ENCODE measurements at regions not wholly inside any gene's neighbourhood (a gene's known extent, or its start where the extent isn't known, plus 50 kb on each side); places are given as distances from the start of the nearest gene placed in this dataset.

- CTCF ChIA-PET: no interaction called here
- no CpG with 5 or more reads among the region's 1 CpG for WGBS (ENCODE audit: insufficient coverage)
- Histone ChIP-seq H3K9me3 (ENCODE audit: control extremely low read depth in 1 of 5, control insufficient read depth in 4 of 5, insufficient read depth in 2 of 5, low read depth in 1 of 5, low read length in 4 of 5) (no peaks in the 10 kb centered on the region), H3K4me3 (ENCODE audit: control insufficient read depth in 1 of 7, extremely low read depth in 1 of 7, insufficient read depth in 4 of 7, low read depth in 2 of 7, low read length in 6 of 7) (no peak overlapping the region), H3K4me1 (ENCODE audit: control extremely low read depth in 1 of 4, control insufficient read depth in 4 of 4, insufficient read depth in 4 of 4, low read length in 3 of 4) (no peaks in the 10 kb centered on the region), H3K27me3 (replicated peaks in 2 of 5; ENCODE audit: control insufficient read depth in 4 of 5, insufficient read depth in 5 of 5, low read length in 4 of 5) (peaks cover 0 to 6% (median 4%) of the 10 kb centered on the region in 5 experiments), H3K36me3 (ENCODE audit: control insufficient read depth in 4 of 4, insufficient read depth in 4 of 4, low read length in 3 of 4) (no peaks in the 10 kb centered on the region), H3K27ac (ENCODE audit: insufficient read depth in 1 of 2, low read depth in 1 of 2, low read length in 2 of 2, poor library complexity in 1 of 2, severe bottlenecking in 2 of 2) (no peak overlapping the region)
- DNase-seq: no peak
- POLR2A ChIA-PET: no interaction called here
These were observed 63.2 kb downstream of the TTC32 start for GRCh38 chr2:19838616-19839015.

- H3K9me3 ChIP-seq (ENCODE audit: control extremely low read depth in 1 of 5, control insufficient read depth in 4 of 5, insufficient read depth in 2 of 5, low read depth in 1 of 5, low read length in 4 of 5): no peaks in the 10 kb centered on the region
These were observed 64.5 kb downstream of the TTC32 start for GRCh38 chr2:19837235-19837766.

GRCh38 chr2:19835781-19836281 is 66.0 kb downstream of the TTC32 start:
- Histone ChIP-seq H3K9me3 (ENCODE audit: control extremely low read depth in 1 of 5, control insufficient read depth in 4 of 5, insufficient read depth in 2 of 5, low read depth in 1 of 5, low read length in 4 of 5) (no peaks in the 10 kb centered on the region), H3K36me3 (ENCODE audit: control insufficient read depth in 4 of 4, insufficient read depth in 4 of 4, low read length in 3 of 4) (no peaks in the 10 kb centered on the region), H3K27me3 (replicated peaks in 2 of 5; ENCODE audit: control insufficient read depth in 4 of 5, insufficient read depth in 5 of 5, low read length in 4 of 5) (peaks cover 0 to 6% (median 0%) of the 10 kb centered on the region in 5 experiments), H3K4me3 (ENCODE audit: control insufficient read depth in 1 of 7, extremely low read depth in 1 of 7, insufficient read depth in 4 of 7, low read depth in 2 of 7, low read length in 6 of 7) (no peak overlapping the region), H3K27ac (ENCODE audit: insufficient read depth in 1 of 2, low read depth in 1 of 2, low read length in 2 of 2, poor library complexity in 1 of 2, severe bottlenecking in 2 of 2) (no peak overlapping the region), H3K4me1 (ENCODE audit: control extremely low read depth in 1 of 4, control insufficient read depth in 4 of 4, insufficient read depth in 4 of 4, low read length in 3 of 4) (no peaks in the 10 kb centered on the region)
- no peak for DNase-seq
- POLR2A ChIA-PET: no interaction called here
- WGBS (ENCODE audit: insufficient coverage): 73% methylated on average over 5 of the region's 6 CpGs
- CTCF ChIA-PET: interaction anchor here (1.0 kb wide), 1 partner anchor 25 kb away, joined by 4 read pairs; no protein-coding TSS in a partner anchor

More at GRCh38 chr2:19837235-19837766, 64.5 kb downstream of the TTC32 start:
- H3K27me3 ChIP-seq (replicated peaks in 2 of 5; ENCODE audit: control insufficient read depth in 4 of 5, insufficient read depth in 5 of 5, low read length in 4 of 5): peaks cover 0 to 6% (median 2%) of the 10 kb centered on the region in 5 experiments
- POLR2A ChIA-PET: interaction anchor here (0.8 kb wide), 1 partner anchor 478 kb away, joined by 3 read pairs; no protein-coding TSS in a partner anchor
- no peak overlapping the region for H3K27ac ChIP-seq (ENCODE audit: insufficient read depth in 1 of 2, low read depth in 1 of 2, low read length in 2 of 2, poor library complexity in 1 of 2, severe bottlenecking in 2 of 2)
- no peak overlapping the region for H3K4me3 ChIP-seq (ENCODE audit: control insufficient read depth in 1 of 7, extremely low read depth in 1 of 7, insufficient read depth in 4 of 7, low read depth in 2 of 7, low read length in 6 of 7)
- 85% methylated on average over 4 of the region's 4 CpGs for WGBS (ENCODE audit: insufficient coverage)
- no peak for DNase-seq
- no peaks in the 10 kb centered on the region for H3K4me1 ChIP-seq (ENCODE audit: control extremely low read depth in 1 of 4, control insufficient read depth in 4 of 4, insufficient read depth in 4 of 4, low read length in 3 of 4)
- H3K36me3 ChIP-seq (ENCODE audit: control insufficient read depth in 4 of 4, insufficient read depth in 4 of 4, low read length in 3 of 4): no peaks in the 10 kb centered on the region
- CTCF ChIA-PET: no interaction called here

DNA sequence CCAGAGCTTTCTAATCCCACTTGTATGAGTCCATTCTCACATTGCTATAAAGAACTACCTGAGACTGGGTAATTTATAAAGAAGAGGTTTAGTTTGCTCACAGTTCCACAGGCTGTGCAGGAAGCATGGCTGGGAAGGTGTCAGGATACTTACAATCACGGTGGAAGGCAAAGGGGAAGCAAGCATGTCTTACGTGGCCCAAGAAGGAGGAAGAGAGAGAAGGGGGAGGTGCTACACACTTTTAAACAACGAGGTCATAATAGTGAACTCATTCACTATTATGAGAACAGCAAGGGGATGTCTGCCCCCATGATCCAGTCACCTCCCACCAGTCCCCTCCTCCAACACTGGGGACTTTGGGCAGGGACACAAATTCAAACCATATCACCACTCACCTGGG is 67.8 kb downstream of the TTC32 start:
- DNase-seq: no peak
- POLR2A ChIA-PET: no interaction called here
- H3K9me3 ChIP-seq (ENCODE audit: control extremely low read depth in 1 of 5, control insufficient read depth in 4 of 5, insufficient read depth in 2 of 5, low read depth in 1 of 5, low read length in 4 of 5): no peaks in the 10 kb centered on the region
- H3K27ac ChIP-seq (ENCODE audit: insufficient read depth in 1 of 2, low read depth in 1 of 2, low read length in 2 of 2, poor library complexity in 1 of 2, severe bottlenecking in 2 of 2): no peak overlapping the region
- H3K4me3 ChIP-seq (ENCODE audit: control insufficient read depth in 1 of 7, extremely low read depth in 1 of 7, insufficient read depth in 4 of 7, low read depth in 2 of 7, low read length in 6 of 7): no peak overlapping the region
- CTCF ChIA-PET: no interaction called here
- H3K27me3 ChIP-seq (replicated peaks in 2 of 5; ENCODE audit: control insufficient read depth in 4 of 5, insufficient read depth in 5 of 5, low read length in 4 of 5): peaks cover 0 to 4% (median 0%) of the 10 kb centered on the region in 5 experiments
- no peaks in the 10 kb centered on the region for H3K4me1 ChIP-seq (ENCODE audit: control extremely low read depth in 1 of 4, control insufficient read depth in 4 of 4, insufficient read depth in 4 of 4, low read length in 3 of 4)
- no peaks in the 10 kb centered on the region for H3K36me3 ChIP-seq (ENCODE audit: control insufficient read depth in 4 of 4, insufficient read depth in 4 of 4, low read length in 3 of 4)
- WGBS (ENCODE audit: insufficient coverage): 17% methylated on average over 1 of the region's 3 CpGs

GRCh38 chr2:19829672-19830071 is 72.1 kb downstream of the TTC32 start:
- DNase-seq: no peak
- no peaks in the 10 kb centered on the region for H3K36me3 ChIP-seq (ENCODE audit: control insufficient read depth in 4 of 4, insufficient read depth in 4 of 4, low read length in 3 of 4)
- ChIA-PET CTCF (no interaction called here), POLR2A (no interaction called here)
- H3K9me3 ChIP-seq (ENCODE audit: control extremely low read depth in 1 of 5, control insufficient read depth in 4 of 5, insufficient read depth in 2 of 5, low read depth in 1 of 5, low read length in 4 of 5): peaks cover 0 to 9% (median 0%) of the 10 kb centered on the region in 5 experiments
- H3K27ac ChIP-seq (ENCODE audit: insufficient read depth in 1 of 2, low read depth in 1 of 2, low read length in 2 of 2, poor library complexity in 1 of 2, severe bottlenecking in 2 of 2): no peak overlapping the region
- H3K27me3 ChIP-seq (replicated peaks in 2 of 5; ENCODE audit: control insufficient read depth in 4 of 5, insufficient read depth in 5 of 5, low read length in 4 of 5): peaks cover 0 to 9% (median 0%) of the 10 kb centered on the region in 5 experiments
- H3K4me3 ChIP-seq (ENCODE audit: control insufficient read depth in 1 of 7, extremely low read depth in 1 of 7, insufficient read depth in 4 of 7, low read depth in 2 of 7, low read length in 6 of 7): no peak overlapping the region
- H3K4me1 ChIP-seq (ENCODE audit: control extremely low read depth in 1 of 4, control insufficient read depth in 4 of 4, insufficient read depth in 4 of 4, low read length in 3 of 4): no peaks in the 10 kb centered on the region

DNA sequence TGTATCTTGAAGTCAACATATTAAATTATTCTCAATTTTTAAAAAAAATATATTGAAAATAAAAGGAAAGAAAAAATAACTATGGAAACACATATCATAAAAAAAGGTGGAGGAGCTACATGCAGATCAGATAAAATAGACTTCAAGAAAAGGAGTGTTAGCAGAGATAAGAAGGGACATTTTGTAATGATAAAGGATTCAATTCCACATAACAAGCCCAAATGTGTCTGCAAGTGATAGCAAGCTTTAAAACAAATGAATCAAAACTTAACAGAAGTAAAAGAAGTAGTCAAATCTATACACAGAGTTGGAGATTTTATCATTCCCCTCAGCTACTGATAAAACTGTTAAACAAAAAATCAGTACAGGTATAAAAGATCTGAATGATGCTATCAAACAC is 74.9 kb downstream of the TTC32 start:
- Histone ChIP-seq H3K4me1 (ENCODE audit: control extremely low read depth in 1 of 4, control insufficient read depth in 4 of 4, insufficient read depth in 4 of 4, low read length in 3 of 4) (no peaks in the 10 kb centered on the region), H3K27ac (ENCODE audit: insufficient read depth in 1 of 2, low read depth in 1 of 2, low read length in 2 of 2, poor library complexity in 1 of 2, severe bottlenecking in 2 of 2) (no peak overlapping the region), H3K36me3 (ENCODE audit: control insufficient read depth in 4 of 4, insufficient read depth in 4 of 4, low read length in 3 of 4) (no peaks in the 10 kb centered on the region), H3K27me3 (replicated peaks in 2 of 5; ENCODE audit: control insufficient read depth in 4 of 5, insufficient read depth in 5 of 5, low read length in 4 of 5) (peaks cover 0 to 9% (median 0%) of the 10 kb centered on the region in 5 experiments), H3K4me3 (ENCODE audit: control insufficient read depth in 1 of 7, extremely low read depth in 1 of 7, insufficient read depth in 4 of 7, low read depth in 2 of 7, low read length in 6 of 7) (no peak overlapping the region), H3K9me3 (ENCODE audit: control extremely low read depth in 1 of 5, control insufficient read depth in 4 of 5, insufficient read depth in 2 of 5, low read depth in 1 of 5, low read length in 4 of 5) (peaks cover 0 to 9% (median 0%) of the 10 kb centered on the region in 5 experiments)
- no peak for DNase-seq
- POLR2A ChIA-PET: no interaction called here
- CTCF ChIA-PET: no interaction called here

GRCh38 chr2:19823507-19823906 is 78.3 kb downstream of the TTC32 start:
- peaks cover 0 to 9% (median 0%) of the 10 kb centered on the region in 5 experiments for H3K9me3 ChIP-seq (ENCODE audit: control extremely low read depth in 1 of 5, control insufficient read depth in 4 of 5, insufficient read depth in 2 of 5, low read depth in 1 of 5, low read length in 4 of 5)
- CTCF ChIA-PET: no interaction called here
- H3K27me3 ChIP-seq (replicated peaks in 2 of 5; ENCODE audit: control insufficient read depth in 4 of 5, insufficient read depth in 5 of 5, low read length in 4 of 5): peaks cover 0 to 9% (median 0%) of the 10 kb centered on the region in 5 experiments
- H3K4me3 ChIP-seq (ENCODE audit: control insufficient read depth in 1 of 7, extremely low read depth in 1 of 7, insufficient read depth in 4 of 7, low read depth in 2 of 7, low read length in 6 of 7): no peak overlapping the region
- H3K27ac ChIP-seq (ENCODE audit: insufficient read depth in 1 of 2, low read depth in 1 of 2, low read length in 2 of 2, poor library complexity in 1 of 2, severe bottlenecking in 2 of 2): no peak overlapping the region
- no peak for DNase-seq
- H3K36me3 ChIP-seq (ENCODE audit: control insufficient read depth in 4 of 4, insufficient read depth in 4 of 4, low read length in 3 of 4): no peaks in the 10 kb centered on the region
- H3K4me1 ChIP-seq (ENCODE audit: control extremely low read depth in 1 of 4, control insufficient read depth in 4 of 4, insufficient read depth in 4 of 4, low read length in 3 of 4): no peaks in the 10 kb centered on the region
- POLR2A ChIA-PET: no interaction called here
